H9 (cell line): ENCODE measurements at regions not wholly inside any gene's neighbourhood (a gene's known extent, or its start where the extent isn't known, plus 50 kb on each side); places are given as distances from the start of the nearest gene placed in this dataset.

Experiments
- DNase-seq: peaks from one replicate; pipeline ENCODE4 v3.0.0-alpha.2; 2017
- H2AFZ ChIP-seq: one replicate; pipeline ENCODE4 v1.6.1; 2013; ENCODE audit warnings: mild to moderate bottlenecking, low read length, control low read depth, moderate library complexity
- H2AK5ac ChIP-seq: 2 replicates; pipeline ENCODE4 v1.6.1; 2013; ENCODE audit warnings: low read length, control low read depth, mixed read lengths; ENCODE audit not compliant: insufficient read length
- H2BK120ac ChIP-seq: one replicate; pipeline ENCODE4 v1.6.1; 2013; ENCODE audit warnings: low read depth, mild to moderate bottlenecking, low read length, control low read depth, inconsistent platforms; ENCODE audit not compliant: poor library complexity, severe bottlenecking
- H2BK12ac ChIP-seq: 2 replicates; pipeline ENCODE4 v1.6.1; 2013; ENCODE audit warnings: low read length, control low read depth, mixed read lengths, low read depth; ENCODE audit not compliant: insufficient read length
- H2BK15ac ChIP-seq: 2 replicates; pipeline ENCODE4 v1.6.1; 2013; ENCODE audit warnings: low read depth, low read length, control low read depth
- H2BK20ac ChIP-seq: one replicate; pipeline ENCODE4 v1.6.1; 2013; ENCODE audit warnings: low read depth, mild to moderate bottlenecking, low read length, control low read depth, inconsistent platforms; ENCODE audit not compliant: poor library complexity, severe bottlenecking
- H2BK5ac ChIP-seq: 2 replicates; pipeline ENCODE4 v1.6.1; 2013; ENCODE audit warnings: low read length, control low read depth, mixed read lengths; ENCODE audit not compliant: insufficient read length
- H3K14ac ChIP-seq: 2 replicates; pipeline ENCODE4 v1.6.1; 2013; ENCODE audit warnings: low read length, control low read depth; ENCODE audit not compliant: insufficient read depth
- H3K18ac ChIP-seq: 2 replicates; pipeline ENCODE4 v1.6.1; 2013; ENCODE audit warnings: low read depth, mild to moderate bottlenecking, mixed read lengths, low read length, control low read depth; ENCODE audit not compliant: insufficient read length
- H3K23ac ChIP-seq: 2 replicates; pipeline ENCODE4 v1.6.1; 2013; ENCODE audit warnings: low read length, control low read depth, mixed read lengths, low read depth; ENCODE audit not compliant: insufficient read length
- H3K23me2 ChIP-seq: 2 replicates; pipeline ENCODE4 v1.6.1; 2013; ENCODE audit warnings: low read depth, mild to moderate bottlenecking, mixed read lengths, low read length, control low read depth; ENCODE audit not compliant: insufficient read length, poor library complexity, severe bottlenecking
- H3K27ac ChIP-seq: 2 replicates; pipeline ENCODE4 v1.5.1; 2013; ENCODE audit warnings: low read length, control low read depth, mixed read lengths, low read depth; ENCODE audit not compliant: insufficient read length
- H3K27me3 ChIP-seq: 2 replicates; pipeline ENCODE4 v1.6.1; 2013; ENCODE audit warnings: low read length, control low read depth, inconsistent platforms; ENCODE audit not compliant: insufficient read depth
- H3K4ac ChIP-seq: 2 replicates; pipeline ENCODE4 v1.6.1; 2013; ENCODE audit warnings: low read depth, mild to moderate bottlenecking, control low read depth, inconsistent platforms, low read length, moderate library complexity
- H3K4me1 ChIP-seq: 2 replicates; pipeline ENCODE4 v1.6.1; 2013; ENCODE audit warnings: low read length, control low read depth, inconsistent platforms; ENCODE audit not compliant: insufficient read depth
- H3K4me2 ChIP-seq: 2 replicates; pipeline ENCODE4 v1.6.1; 2013; ENCODE audit warnings: low read length, control low read depth, mixed read lengths; ENCODE audit not compliant: insufficient read length, insufficient read depth
- H3K56ac ChIP-seq: 2 replicates; pipeline ENCODE4 v1.6.1; 2013; ENCODE audit warnings: low read depth, mild to moderate bottlenecking, mixed read lengths, low read length, control low read depth; ENCODE audit not compliant: insufficient read length
- H3K79me1 ChIP-seq: 2 replicates; pipeline ENCODE4 v1.6.1; 2013; ENCODE audit warnings: low read depth, mild to moderate bottlenecking, moderate library complexity, low read length, control low read depth, inconsistent platforms; ENCODE audit not compliant: insufficient read depth, poor library complexity, severe bottlenecking
- H3K79me2 ChIP-seq: 2 replicates; pipeline ENCODE4 v1.6.1; 2013; ENCODE audit warnings: low read length, control low read depth, inconsistent platforms; ENCODE audit not compliant: insufficient read depth
- H3K9ac ChIP-seq: 2 replicates; pipeline ENCODE4 v1.6.1; 2013; ENCODE audit warnings: low read length, control low read depth, mixed read lengths; ENCODE audit not compliant: insufficient read length; ENCODE audit errors: extremely low read depth
- H3K9me3 ChIP-seq: one replicate; pipeline ENCODE4 v1.6.1; 2013; ENCODE audit warnings: low read depth, low read length, inconsistent platforms; ENCODE audit not compliant: control insufficient read depth
- H3T11ph ChIP-seq: one replicate; pipeline ENCODE4 v1.6.1; 2013; ENCODE audit warnings: mild to moderate bottlenecking, low read length, control low read depth, inconsistent platforms
- H4K20me1 ChIP-seq: one replicate; pipeline ENCODE4 v1.6.1; 2013; ENCODE audit not compliant: control insufficient read depth, insufficient read length, insufficient read depth
- H4K5ac ChIP-seq: 2 replicates; pipeline ENCODE4 v1.6.1; 2013; ENCODE audit warnings: low read depth, mild to moderate bottlenecking, mixed read lengths, low read length, control low read depth; ENCODE audit not compliant: insufficient read length
- H4K8ac ChIP-seq: replicated peaks from 2 replicates; pipeline ENCODE4 v1.6.1; 2013; ENCODE audit warnings: low read length, control low read depth, mixed read lengths, low read depth; ENCODE audit not compliant: insufficient read length
- H4K91ac ChIP-seq: 2 replicates; pipeline ENCODE4 v1.6.1; 2013; ENCODE audit warnings: low read depth, mild to moderate bottlenecking, moderate library complexity, mixed read lengths, low read length, control low read depth; ENCODE audit not compliant: insufficient read length
- H3K27ac Mint-ChIP-seq, 3 experiments: 2 replicates in 2 of 3; 3 replicates in 1 of 3; pipeline ENCODE4 v1.8.0; 2020 to 2021; ENCODE audit warnings: mixed read lengths in 3 of 3, mild to moderate bottlenecking in 1 of 3, moderate library complexity in 1 of 3
- H3K27me3 Mint-ChIP-seq: 2 replicates; pipeline ENCODE4 v1.8.0; 2021; ENCODE audit warnings: low read depth, mild to moderate bottlenecking, moderate library complexity, mixed read lengths
- H3K36me3 Mint-ChIP-seq, 3 experiments: 2 replicates in 2 of 3; 3 replicates in 1 of 3; pipeline ENCODE4 v1.8.0; 2020 to 2021; ENCODE audit warnings: low read depth in 3 of 3, mixed read lengths in 3 of 3; ENCODE audit not compliant: insufficient read depth in 1 of 3
- H3K4me1 Mint-ChIP-seq, 2 experiments: 2 replicates each; pipeline ENCODE4 v1.8.0; 2020; ENCODE audit warnings: mixed read lengths in 2 of 2
- H3K4me3 Mint-ChIP-seq, 2 experiments: 2 replicates in 1 of 2; 3 replicates in 1 of 2; pipeline ENCODE4 v1.8.0; 2020 to 2021; ENCODE audit warnings: mild to moderate bottlenecking in 2 of 2, mixed read lengths in 2 of 2, moderate library complexity in 1 of 2
- H3K9me3 Mint-ChIP-seq, 2 experiments: 2 replicates in 1 of 2; 3 replicates in 1 of 2; pipeline ENCODE4 v1.8.0; 2020; ENCODE audit warnings: mild to moderate bottlenecking in 2 of 2, mixed read lengths in 2 of 2, moderate library complexity in 1 of 2
- WGBS: extraction: QIAGEN DNeasy Blood & Tissue Kit; methylation state at CpG from one replicate; pipeline ENCODE4 v1.1.7; 2013; ENCODE audit warnings: missing lambda C conversion rate, low lambda C conversion rate, mixed read lengths; ENCODE audit not compliant: insufficient read length; ENCODE audit errors: extremely low coverage; 5-methylcytosine and 5-hydroxymethylcytosine counted together
- TF ChIP-seq, protein P1 (sequence below): fragments of 200-600 bp; sonication (generic); conservative IDR thresholded peaks from 3 replicates; pipeline ENCODE4 v1.8.0; 2021; ENCODE audit warnings: antibody characterized with exemption, mild to moderate bottlenecking

GRCh38 chr5:51977014-51977413 is 593.8 kb downstream of the ISL1 start:
- H3K79me2 ChIP-seq, result no peaks in the 10 kb centered on the region
- H2AFZ ChIP-seq, result no peak overlapping the region
- H2BK120ac ChIP-seq, result no peak overlapping the region
- no peak for DNase-seq
- H3T11ph ChIP-seq, result no peak overlapping the region
- H3K79me1 ChIP-seq, result no peaks in the 10 kb centered on the region
- no peak overlapping the region for H4K8ac ChIP-seq
- TF ChIP-seq, protein P1, sequence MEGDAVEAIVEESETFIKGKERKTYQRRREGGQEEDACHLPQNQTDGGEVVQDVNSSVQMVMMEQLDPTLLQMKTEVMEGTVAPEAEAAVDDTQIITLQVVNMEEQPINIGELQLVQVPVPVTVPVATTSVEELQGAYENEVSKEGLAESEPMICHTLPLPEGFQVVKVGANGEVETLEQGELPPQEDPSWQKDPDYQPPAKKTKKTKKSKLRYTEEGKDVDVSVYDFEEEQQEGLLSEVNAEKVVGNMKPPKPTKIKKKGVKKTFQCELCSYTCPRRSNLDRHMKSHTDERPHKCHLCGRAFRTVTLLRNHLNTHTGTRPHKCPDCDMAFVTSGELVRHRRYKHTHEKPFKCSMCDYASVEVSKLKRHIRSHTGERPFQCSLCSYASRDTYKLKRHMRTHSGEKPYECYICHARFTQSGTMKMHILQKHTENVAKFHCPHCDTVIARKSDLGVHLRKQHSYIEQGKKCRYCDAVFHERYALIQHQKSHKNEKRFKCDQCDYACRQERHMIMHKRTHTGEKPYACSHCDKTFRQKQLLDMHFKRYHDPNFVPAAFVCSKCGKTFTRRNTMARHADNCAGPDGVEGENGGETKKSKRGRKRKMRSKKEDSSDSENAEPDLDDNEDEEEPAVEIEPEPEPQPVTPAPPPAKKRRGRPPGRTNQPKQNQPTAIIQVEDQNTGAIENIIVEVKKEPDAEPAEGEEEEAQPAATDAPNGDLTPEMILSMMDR, result no peak
- Mint-ChIP-seq H3K27me3 (no peaks in the 10 kb centered on the region), H3K27ac (no peak overlapping the region), H3K36me3 (no peaks in the 10 kb centered on the region), H3K9me3 (peaks cover 0 to 2% of the 10 kb centered on the region in 2 experiments; a peak in 1 of 5 replicates), H3K4me3 (no peak overlapping the region), H3K4me1 (no peaks in the 10 kb centered on the region)
- no peaks in the 10 kb centered on the region for H4K20me1 ChIP-seq
- no peak overlapping the region for H3K14ac ChIP-seq
- H3K23ac ChIP-seq, result no peak overlapping the region
- no peak overlapping the region for H4K91ac ChIP-seq
- no peak overlapping the region for H3K27ac ChIP-seq
- no peak overlapping the region for H3K56ac ChIP-seq
- H4K5ac ChIP-seq, result no peak overlapping the region
- no peak overlapping the region for H2BK12ac ChIP-seq
- H3K27me3 ChIP-seq, result no peaks in the 10 kb centered on the region
- no peak overlapping the region for H2AK5ac ChIP-seq
- no CpG with 5 or more reads among the region's 1 CpG for WGBS
- H2BK15ac ChIP-seq, result no peak overlapping the region
- H3K4me1 ChIP-seq, result no peaks in the 10 kb centered on the region
- no peak overlapping the region for H3K4ac ChIP-seq
- no peak overlapping the region for H2BK20ac ChIP-seq
- H3K18ac ChIP-seq, result no peak overlapping the region
- H3K9ac ChIP-seq, result no peak overlapping the region
- H3K23me2 ChIP-seq, result no peaks in the 10 kb centered on the region
- no peak overlapping the region for H3K4me2 ChIP-seq
- H2BK5ac ChIP-seq, result no peak overlapping the region
- H3K9me3 ChIP-seq, result no peaks in the 10 kb centered on the region
